Fibroblast of peridontal ligament (primary cell): ENCODE measurements at regions not wholly inside any gene's neighbourhood (a gene's known extent, or its start where the extent isn't known, plus 50 kb on each side); places are given as distances from the start of the nearest gene placed in this dataset.
A peak's percentile ranks its signal among the peaks of the same experiment; 100 is the strongest.

ENCODE experiments used
- DNase-seq: peaks from one replicate; pipeline ENCODE4 v3.0.0-alpha.2; 2010; ENCODE audit errors: extremely low read depth

DNA sequence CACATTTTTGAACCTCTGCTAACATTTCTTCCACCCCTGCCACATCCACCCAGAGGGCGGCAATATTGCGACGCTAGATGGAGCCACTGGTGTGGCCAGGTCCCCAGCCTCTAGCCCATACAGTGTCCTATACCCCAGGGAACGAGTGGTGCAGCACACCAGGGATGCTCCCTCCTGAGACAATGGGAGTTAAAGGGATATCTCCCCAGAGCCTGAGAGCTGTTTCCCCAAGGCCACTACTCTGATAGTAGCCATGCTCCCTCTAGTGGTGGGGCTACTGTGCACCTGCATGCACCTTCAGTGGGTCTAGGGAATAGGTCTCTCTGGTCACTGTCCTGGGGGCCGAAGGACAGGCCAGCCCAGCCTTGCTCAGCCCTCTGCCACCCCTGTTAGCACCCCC is 336.4 kb upstream of the FSHR start:
- DNase-seq = no peak

DNA sequence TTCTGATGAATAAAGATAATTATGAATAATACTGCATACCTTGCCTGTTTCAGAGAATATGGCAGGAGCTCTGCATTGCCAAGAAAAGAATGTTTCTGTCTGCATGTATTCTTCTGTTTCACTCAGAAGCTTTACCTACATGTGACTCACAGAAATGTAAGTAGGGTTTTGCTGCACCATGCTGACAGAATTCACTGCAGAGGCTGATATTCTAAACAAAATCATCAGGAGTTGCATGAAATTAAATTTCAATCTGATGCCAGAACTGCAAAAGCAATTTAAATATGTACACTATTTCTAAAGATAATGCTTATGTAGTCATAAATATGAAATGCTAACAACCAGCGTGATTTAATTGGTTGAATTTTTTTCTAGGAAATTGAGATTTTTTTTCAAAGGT is 332.8 kb upstream of the FSHR start:
- DNase-seq = no peak

DNA sequence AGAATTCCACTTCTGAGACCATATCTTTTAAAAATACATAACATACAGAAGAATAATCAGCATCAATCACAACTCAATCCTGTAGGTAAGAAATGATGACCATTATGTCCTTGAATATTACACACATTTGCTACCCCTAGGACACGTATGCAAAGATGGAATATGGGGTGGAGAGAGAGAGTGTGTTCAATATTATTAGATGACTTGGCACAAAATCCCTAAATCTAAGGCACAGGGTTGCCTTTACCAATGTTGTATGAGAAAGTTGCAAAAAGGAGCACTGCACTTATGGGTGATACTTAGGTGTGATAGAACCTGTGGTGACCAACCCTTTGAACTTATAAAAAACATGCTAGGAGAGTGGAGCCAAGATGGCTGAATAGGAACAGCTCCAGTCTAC is 326.2 kb upstream of the FSHR start:
- no peak for DNase-seq

DNA sequence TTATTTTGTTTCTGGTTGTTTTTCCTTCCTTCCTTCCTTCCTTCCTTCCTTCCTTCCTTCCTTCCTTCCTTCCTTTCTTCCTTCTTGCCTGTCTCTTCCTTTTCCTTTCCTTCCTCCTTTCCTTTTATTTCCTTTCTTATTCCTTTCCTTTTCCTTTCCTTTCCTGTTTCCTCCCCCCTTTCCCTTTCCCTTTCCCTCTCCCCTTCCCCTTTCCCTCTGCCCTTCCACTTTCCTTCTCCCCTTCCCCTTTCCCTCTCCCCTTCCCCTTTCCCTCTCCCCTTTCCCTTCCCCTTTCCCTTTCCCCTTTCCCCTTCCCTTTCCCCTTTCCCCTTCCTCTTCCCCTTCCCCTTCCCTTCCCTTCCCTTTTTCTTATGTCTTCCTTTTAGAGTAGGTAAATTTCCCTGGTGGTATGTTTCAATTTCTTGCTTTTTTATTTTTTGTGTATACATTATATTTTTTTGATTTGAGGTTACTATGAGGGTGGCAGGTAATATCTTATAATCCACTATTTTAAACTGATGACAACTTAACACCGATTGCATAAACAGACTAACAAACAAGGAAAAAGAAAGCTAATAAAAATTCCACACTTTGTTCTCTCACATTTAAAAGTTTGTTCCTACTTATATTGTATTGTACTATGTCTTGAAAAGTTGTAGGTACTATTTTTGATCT is 311.0 kb upstream of the FSHR start:
- DNase-seq = no peak

DNA sequence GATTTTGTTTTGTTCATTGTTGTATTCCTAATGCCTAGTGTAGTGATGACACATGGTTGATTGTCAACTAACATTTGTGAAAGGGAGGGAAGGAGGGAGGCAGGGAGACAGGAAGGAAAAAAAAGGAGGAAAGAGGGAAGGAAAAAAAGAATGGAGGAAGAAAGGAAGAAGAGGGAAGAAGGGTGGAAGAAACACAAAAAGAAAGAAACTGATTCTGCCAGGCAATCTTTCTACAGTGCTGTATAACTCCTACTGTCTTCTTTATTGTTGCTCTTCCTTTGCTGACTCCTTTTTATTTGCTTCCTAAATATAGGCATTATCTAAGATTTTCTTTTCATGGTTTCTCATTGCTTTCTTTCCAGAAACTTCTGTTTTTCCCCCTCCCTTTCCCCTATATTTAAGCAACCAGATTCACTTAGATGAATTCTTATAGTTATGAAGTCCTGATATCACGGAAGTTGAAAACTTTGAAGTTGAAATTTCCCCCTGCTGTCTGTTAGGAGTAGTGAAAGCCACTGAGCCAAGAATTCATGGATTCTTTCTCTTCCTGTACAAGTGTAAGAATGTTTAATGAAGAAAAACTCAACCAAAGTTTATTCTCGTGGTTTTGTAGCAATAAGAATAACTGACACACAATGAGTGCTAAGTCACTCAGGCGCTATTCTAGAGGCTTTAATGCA is 305.1 kb upstream of the FSHR start:
- no peak for DNase-seq

DNA sequence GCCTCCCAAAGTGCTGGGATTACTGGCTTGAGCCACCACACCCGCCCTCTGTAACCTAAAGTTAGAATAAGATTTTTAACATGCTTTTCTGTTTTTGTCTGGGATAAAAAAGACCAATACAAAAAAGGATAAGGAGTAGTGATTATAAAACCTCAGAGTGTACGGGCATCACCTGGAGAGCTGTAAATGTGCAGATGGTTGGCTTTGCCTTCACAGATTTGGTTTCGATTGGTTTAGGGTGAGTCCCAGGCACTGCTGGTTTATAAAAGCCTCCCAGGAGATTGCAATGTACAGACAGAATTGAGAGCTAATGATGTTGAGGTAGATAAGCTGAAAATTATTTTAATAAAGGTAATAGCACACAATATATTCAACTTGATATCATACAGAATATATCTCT is 289.7 kb upstream of the FSHR start:
- no peak for DNase-seq

DNA sequence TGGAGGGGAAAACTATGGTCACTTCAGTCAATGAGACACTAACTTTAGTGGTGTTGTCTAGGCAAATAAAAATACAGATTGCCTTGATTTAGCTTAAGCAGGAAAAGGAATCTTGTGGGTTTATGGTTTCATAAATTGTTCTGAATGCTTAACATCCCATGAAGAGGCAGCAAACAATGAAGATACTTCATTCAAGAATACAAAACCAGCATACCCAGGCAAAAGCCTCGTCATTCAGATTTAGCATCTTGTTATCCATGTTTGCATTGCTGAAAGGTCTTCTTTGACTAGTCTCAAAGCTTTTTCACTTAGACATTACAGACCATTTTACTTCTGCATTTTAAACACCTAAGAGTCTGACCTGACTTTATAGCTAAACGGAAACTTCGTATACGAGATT is 272.7 kb upstream of the FSHR start:
- no peak for DNase-seq

DNA sequence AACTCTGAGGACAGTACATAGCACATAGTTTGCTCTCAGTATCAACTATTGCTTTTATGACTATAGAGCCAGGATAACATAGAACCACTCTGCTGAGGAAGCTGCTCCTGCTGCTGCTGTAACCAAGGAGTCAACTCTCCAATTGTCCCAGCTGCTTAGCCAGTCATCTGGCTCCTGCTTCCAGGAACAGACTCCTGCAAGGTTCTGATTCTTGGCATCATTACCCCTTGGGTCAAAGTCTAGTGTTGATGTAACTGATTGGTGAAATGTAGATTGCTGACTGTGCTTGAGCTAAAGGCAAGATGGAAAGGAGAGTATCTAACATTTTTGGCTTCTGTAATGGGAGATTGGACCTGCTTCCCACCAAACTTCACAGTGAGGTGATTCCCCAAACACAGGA is 261.9 kb upstream of the FSHR start:
- DNase-seq = no peak

DNA sequence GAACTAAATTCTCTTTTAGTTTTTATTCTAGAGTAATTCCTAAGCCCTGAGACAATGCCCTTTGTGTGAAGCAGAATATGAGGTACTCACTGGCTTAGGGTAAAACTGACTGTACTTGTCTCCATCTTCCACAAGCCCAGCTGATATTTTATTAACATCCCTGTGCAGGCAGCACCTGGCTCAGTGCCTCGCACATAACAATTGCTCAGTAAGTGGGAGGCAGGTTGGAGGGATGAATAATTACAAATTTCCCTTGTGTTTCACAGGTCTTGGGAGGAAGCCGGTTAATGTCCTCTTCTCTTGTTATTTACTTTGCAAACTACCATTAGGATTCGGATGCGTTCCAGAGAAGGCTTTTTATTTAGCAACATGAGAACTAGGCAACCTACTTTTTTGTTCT is 249.8 kb upstream of the FSHR start:
- DNase-seq = no peak

DNA sequence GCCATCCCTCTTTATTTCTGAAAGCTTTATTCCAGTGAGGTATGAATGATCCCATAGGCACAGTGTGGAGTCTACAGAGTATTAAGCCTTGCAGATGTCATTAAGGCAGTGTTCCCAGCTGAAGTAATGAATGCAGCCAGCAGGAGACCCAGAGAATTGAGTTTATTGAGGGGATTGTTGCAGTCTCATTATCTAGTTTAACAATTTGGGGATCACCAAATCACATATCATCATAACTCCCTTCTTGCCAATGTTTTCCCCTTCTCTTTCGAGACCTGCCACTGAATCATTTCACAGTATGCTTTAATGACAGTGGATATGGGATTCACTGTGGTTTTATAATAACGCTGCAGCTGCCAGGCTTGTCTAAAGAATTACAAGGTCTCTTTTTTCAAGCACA is 249.3 kb upstream of the FSHR start:
- DNase-seq = no peak

DNA sequence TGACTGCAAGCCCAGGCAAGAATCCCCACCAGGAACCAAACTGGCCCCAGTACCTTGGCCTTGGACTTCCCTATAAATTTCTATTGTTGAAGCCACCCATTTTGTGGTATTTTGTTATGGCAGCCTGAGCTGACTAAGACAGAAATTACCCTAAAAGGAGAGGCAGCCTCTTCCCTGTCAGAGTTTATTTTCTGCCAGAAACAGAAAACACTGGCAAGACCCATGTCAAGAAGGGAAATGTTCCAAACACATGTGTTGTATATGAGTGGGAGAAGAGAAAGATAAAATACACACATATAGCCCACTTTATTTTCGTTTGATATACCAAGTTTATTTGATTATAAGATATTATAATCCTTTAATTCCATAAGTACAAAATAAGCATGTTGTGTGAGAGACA is 225.1 kb upstream of the FSHR start:
- no peak for DNase-seq

DNA sequence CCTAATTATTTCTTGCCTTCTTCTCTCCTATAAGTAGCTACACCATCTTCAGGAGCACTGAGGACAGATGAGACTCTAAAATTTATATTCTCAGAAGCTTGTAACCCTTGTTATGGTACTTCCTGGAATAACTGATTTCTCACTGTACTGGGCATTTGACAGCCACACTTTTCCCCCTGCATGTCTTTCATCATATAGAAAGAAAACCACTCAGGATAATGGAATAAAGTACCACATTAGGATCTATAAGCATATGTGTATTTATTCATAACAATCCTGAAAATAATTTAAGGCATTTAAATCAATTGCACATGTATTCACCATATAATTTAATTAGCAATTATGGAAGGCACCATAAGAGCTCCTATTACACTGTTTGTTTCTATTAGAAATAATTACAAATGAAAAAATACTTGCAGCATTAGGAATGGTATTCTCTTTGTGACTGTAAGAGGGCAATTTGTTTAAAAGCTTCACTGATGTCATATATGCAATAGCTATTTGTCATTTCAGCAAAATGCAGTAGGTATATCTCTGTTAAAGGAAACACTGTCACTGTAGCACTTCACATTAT is 216.9 kb upstream of the FSHR start:
- no peak for DNase-seq

DNA sequence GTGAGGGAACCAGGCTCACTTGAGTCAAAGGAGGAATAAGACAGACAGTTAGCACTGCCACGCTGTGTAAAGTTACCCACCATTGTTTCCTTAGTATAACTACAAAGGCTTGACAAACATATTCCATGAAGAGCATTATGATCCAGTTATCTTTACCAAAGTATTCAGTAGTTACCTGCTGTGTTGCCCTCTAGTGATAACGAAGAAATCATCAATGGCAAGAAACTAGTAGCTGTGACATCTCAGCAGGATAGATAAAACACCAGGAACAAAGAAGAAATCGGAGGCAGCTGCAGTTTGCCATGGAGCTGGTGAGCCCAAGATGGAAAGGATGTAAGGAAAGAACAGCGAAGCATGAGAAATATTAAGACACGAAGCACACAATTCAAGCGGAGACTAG is 215.3 kb upstream of the FSHR start:
- no peak for DNase-seq

DNA sequence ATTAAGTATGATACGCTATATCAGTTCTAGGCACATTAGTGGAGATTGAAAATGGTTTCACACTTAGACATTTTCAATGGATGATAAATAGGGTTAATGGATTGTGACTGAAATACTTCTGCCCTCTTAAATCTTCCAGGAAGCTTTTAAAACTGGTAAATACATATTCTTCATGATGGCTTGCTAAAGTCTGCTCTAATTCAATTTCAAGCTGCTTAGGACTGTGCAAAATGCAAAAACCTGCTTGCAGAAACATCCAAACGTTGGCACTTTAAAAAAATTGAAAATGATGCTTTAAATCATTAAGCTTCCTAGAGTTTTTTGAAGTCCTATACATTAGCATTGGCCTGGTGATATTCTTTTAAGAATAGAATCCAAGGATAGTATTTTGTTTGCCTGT is 214.8 kb upstream of the FSHR start:
- no peak for DNase-seq

DNA sequence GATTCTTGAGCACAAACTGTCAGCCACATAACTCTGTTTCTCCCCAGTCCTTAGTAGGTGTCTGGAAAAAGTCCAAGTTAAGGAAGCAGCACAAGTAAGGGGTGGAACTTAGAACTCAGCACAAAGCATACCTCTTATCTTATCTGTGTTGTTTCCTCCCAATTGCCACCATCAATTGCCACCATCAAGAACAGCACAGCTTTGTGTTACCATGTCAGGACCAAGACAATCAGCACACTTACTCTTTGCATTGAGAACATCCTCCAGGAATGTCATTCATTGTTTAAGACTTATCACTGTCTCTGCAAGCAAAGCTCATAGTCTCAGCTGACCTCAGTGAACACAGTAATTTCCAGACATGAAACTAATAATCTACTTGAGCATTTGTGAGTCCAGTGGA is 212.7 kb upstream of the FSHR start:
- no peak for DNase-seq

DNA sequence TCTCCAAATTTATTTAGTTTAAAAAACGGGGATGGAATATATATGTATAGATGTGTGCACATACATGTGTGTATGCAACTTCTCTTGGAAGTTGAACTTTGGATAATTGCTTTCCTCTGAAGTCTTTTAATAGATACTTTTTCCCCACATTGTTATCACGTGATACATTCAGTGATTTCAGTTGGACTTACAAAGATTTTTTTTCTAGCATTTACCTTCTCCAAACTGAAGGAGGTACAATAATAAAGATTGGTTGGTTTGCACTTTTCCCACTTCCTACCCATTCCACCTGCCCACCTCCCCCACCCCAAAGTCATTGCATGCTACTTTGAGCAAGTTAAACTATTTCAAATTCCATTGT is 206.1 kb upstream of the FSHR start:
- DNase-seq = no peak

DNA sequence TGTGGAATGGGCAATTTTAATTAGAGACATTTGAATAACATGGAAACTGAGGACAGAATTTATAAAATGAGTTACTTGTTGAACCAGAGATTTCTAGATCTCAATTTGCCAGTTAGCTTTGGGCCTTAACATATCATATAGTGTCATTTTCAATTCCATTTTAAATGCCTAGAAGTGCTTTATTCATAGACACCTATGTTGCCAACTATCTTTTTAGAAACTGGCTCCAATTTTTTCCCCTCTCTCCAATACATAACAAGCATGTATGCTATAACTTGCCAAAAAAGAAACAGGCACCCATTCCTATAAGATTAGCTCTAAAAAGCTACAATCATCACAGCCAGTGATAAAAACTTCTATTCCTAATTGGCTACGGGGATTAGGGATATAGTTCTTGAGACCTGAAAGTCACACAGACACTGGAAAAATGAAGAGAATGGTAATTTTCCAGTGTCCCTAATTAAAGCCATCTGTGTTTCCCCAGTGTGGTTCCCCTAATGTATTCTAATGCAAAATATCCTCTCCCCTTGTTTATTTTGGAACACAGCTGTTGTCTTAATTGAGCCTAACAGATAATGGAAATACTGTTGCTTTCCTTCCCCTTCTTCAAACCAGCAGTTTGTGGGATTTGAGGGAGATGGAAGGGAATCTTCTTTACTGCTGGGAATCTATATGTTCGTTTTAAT is 205.5 kb upstream of the FSHR start:
- peak; percentile 0 for DNase-seq

DNA sequence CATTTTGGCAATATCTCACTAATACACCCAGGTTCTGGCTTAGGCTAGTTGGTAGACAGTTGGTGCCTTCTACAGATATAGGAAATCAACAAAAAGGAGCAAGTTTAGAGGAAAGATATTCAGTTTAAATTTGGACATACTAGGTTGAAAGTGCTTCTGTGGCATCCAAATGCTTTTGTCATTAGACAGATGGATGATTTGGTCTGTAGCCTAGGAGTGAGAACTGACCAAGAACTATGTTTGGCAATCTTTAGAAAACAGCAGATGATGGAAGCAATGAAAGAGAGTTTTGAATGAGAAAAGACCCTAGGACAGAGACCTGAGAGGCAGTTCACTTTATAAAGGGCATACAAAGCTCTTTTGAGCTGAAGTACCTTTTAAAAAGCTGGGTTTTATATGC is 201.3 kb upstream of the FSHR start:
- DNase-seq = no peak

DNA sequence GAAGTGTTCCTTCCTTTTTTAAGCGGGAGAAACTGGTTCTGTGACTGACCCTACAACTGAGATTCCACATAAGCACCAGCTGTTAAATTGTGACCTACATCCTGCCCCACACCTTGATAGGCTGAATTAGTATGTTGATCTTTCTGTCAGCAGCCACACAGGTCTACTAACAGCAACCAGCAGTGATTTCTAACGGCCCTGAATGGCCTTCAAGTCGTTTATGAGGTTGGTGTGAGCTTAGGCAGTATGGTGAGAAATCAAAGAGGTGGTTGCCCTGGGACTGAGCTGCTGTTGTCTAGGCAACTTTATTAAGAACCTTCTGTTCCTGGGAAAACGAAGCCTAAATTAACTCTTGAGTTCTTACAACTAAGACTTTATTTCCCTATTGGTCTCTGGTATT is 197.2 kb upstream of the FSHR start:
- DNase-seq = no peak

DNA sequence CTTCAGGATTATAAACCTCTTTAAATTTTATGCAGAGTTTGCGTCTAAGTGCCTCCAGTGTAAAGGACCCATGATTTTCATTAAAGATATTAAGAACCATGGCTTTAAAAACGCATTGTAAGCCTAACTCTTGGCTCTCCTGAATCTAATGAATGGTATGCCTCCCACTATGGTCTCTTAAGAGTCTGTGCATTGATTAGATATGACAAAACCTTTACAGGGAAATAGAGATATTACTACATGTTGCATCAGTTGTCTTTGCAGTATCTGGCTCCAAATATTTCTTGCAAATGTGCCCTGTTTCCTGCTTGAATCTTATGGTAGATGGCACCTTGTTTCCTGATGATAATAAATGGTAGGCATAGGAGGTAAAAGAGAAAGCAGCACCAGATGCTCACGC is 189.3 kb upstream of the FSHR start:
- DNase-seq = no peak

DNA sequence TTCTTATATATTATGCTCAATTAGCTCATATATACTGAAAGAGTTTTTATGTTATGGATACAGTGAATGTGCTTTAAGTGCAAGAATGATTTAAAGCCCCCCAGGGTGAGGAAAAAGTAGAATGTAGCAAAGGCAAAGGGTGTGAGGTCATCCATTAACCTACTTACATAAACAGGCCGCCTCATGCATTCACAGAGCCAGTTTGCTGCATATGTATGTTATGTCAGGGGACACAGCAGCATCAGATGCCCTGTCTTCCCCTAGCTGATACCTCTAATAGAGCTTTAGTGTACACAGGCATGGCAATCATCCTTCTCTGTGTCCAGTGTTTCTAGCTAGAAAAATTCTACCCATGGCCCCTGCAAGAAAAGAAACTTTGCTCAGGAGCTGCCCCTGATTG is 187.8 kb upstream of the FSHR start:
- no peak for DNase-seq

DNA sequence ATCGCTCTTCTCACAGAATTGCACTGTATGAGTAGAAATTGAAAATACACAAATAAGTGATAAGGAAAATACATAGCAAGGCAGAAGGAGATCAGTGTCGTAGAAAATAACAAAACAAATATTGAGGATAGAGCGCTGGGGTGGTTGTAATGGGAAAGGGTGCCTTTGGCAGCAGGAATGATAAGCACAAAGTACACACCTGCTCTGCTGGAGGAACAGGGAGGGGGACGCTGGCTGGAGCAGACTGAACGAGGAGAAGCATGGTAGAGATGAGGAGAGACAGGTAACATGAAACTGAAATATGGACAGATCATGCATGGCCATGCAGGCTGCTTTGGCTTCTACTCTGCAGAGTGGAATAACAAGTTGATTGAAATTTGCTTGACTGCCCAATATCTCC is 181.2 kb upstream of the FSHR start:
- no peak for DNase-seq

DNA sequence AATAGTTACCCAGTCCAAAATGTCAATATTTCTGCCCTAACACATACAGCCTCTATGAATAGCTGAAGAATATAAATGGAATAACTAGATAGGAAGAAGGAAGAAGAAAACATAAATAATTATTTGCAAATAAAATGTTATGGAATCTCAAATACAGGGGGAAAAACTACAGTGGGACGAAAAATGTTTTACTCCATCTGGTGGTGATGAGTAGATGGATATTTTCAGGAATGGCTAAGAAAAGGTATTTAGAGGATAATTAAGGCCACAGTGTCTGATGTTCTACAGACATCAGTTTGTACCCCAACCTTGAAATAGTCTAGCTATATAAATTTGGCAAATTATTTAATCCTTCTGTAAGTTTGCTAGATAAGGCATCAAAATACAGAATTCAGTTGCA is 178.1 kb upstream of the FSHR start:
- peak; percentile 6 for DNase-seq
